Muscle of leg (tissue), 3 donors: ENCODE measurements at regions not wholly inside any gene's neighbourhood (a gene's known extent, or its start where the extent isn't known, plus 50 kb on each side); places are given as distances from the start of the nearest gene placed in this dataset.

ENCODE experiments used
- DNase-seq: peaks from one replicate; pipeline ENCODE4 v3.0.0; 2013
- H3K27ac ChIP-seq: one replicate; pipeline ENCODE4 v1.5.1; 2013; ENCODE audit warnings: mild to moderate bottlenecking, low read length, control low read depth
- H3K27me3 ChIP-seq: one replicate; pipeline ENCODE4 v1.6.1; 2013; ENCODE audit warnings: low read length; ENCODE audit not compliant: control insufficient read depth, insufficient read depth
- H3K36me3 ChIP-seq: one replicate; pipeline ENCODE4 v1.6.1; 2013; ENCODE audit warnings: low read length; ENCODE audit not compliant: control insufficient read depth, insufficient read depth
- H3K4me1 ChIP-seq: one replicate; pipeline ENCODE4 v1.6.1; 2013; ENCODE audit warnings: low read length; ENCODE audit not compliant: control insufficient read depth, insufficient read depth
- H3K4me3 ChIP-seq: one replicate; pipeline ENCODE4 v1.5.1; 2013; ENCODE audit warnings: low read length, control low read depth
- H3K9me3 ChIP-seq: replicated peaks from 2 replicates; pipeline ENCODE4 v1.6.1; 2013; ENCODE audit warnings: low read depth, low read length; ENCODE audit not compliant: control insufficient read depth
- WGBS: methylation state at CpG from one replicate; pipeline ENCODE4 v1.1.5; 2013; ENCODE audit warnings: missing lambda C conversion rate; ENCODE audit not compliant: insufficient coverage; 5-methylcytosine and 5-hydroxymethylcytosine counted together

GRCh38 chr6:8551386-8551785, 116.0 kb upstream of the SLC35B3 start:
- no peak overlapping the region for H3K4me3 ChIP-seq
- no peaks in the 10 kb centered on the region for H3K27me3 ChIP-seq
- no peak overlapping the region for H3K27ac ChIP-seq
- no peaks in the 10 kb centered on the region for H3K36me3 ChIP-seq
- no peaks in the 10 kb centered on the region for H3K4me1 ChIP-seq
- no peaks in the 10 kb centered on the region for H3K9me3 ChIP-seq
- no peak for DNase-seq
- 67% methylated on average over 1 of the region's 2 CpGs for WGBS

GRCh38 chr6:8549074-8549790, 113.9 kb upstream of the SLC35B3 start:
- Histone ChIP-seq H3K4me1 (no peaks in the 10 kb centered on the region), H3K9me3 (no peaks in the 10 kb centered on the region), H3K27ac (no peak overlapping the region), H3K36me3 (no peaks in the 10 kb centered on the region), H3K27me3 (no peaks in the 10 kb centered on the region), H3K4me3 (no peak overlapping the region)
- DNase-seq: peak; percentile 5
- WGBS: no CpG with 5 or more reads among the region's 6 CpGs

- WGBS: 58% methylated on average over 2 of the region's 7 CpGs
- H3K4me1 ChIP-seq: no peaks in the 10 kb centered on the region
- no peak overlapping the region for H3K27ac ChIP-seq
- no peak overlapping the region for H3K4me3 ChIP-seq
- DNase-seq: no peak
- no peaks in the 10 kb centered on the region for H3K36me3 ChIP-seq
- H3K9me3 ChIP-seq: no peaks in the 10 kb centered on the region
- H3K27me3 ChIP-seq: no peaks in the 10 kb centered on the region
Observed at GRCh38 chr6:8546496-8546895, 111.2 kb upstream of the SLC35B3 start.

GRCh38 chr6:8545336-8545735, 110.0 kb upstream of the SLC35B3 start:
- Histone ChIP-seq H3K27me3 (no peaks in the 10 kb centered on the region), H3K4me3 (no peak overlapping the region), H3K4me1 (no peaks in the 10 kb centered on the region), H3K9me3 (peaks cover 3% of the 10 kb centered on the region), H3K27ac (no peak overlapping the region), H3K36me3 (no peaks in the 10 kb centered on the region)
- WGBS: 63% methylated on average over 1 of the region's 1 CpG
- DNase-seq: no peak

- H3K27ac ChIP-seq: no peak overlapping the region
- no peaks in the 10 kb centered on the region for H3K27me3 ChIP-seq
- H3K4me1 ChIP-seq: no peaks in the 10 kb centered on the region
- H3K9me3 ChIP-seq: peaks cover 7% of the 10 kb centered on the region
- WGBS: no CpG with 5 or more reads among the region's 4 CpGs
- H3K4me3 ChIP-seq: no peak overlapping the region
- DNase-seq: no peak
- H3K36me3 ChIP-seq: no peaks in the 10 kb centered on the region
Observed at GRCh38 chr6:8543714-8544113, 108.4 kb upstream of the SLC35B3 start.

- Histone ChIP-seq H3K9me3 (peaks cover 7% of the 10 kb centered on the region), H3K27ac (no peak overlapping the region), H3K4me1 (no peaks in the 10 kb centered on the region), H3K36me3 (no peaks in the 10 kb centered on the region), H3K27me3 (no peaks in the 10 kb centered on the region), H3K4me3 (no peak overlapping the region)
- no peak for DNase-seq
Observed at GRCh38 chr6:8539453-8539852, 104.1 kb upstream of the SLC35B3 start.

- no peaks in the 10 kb centered on the region for H3K27me3 ChIP-seq
- 67% methylated on average over 3 of the region's 3 CpGs for WGBS
- H3K4me3 ChIP-seq: no peak overlapping the region
- peaks cover 7% of the 10 kb centered on the region for H3K9me3 ChIP-seq
- no peaks in the 10 kb centered on the region for H3K4me1 ChIP-seq
- no peaks in the 10 kb centered on the region for H3K36me3 ChIP-seq
- no peak for DNase-seq
- no peak overlapping the region for H3K27ac ChIP-seq
Observed at GRCh38 chr6:8536122-8536521, 100.8 kb upstream of the SLC35B3 start.

GRCh38 chr6:8535519-8535918, 100.2 kb upstream of the SLC35B3 start:
- WGBS: 35% methylated on average over 2 of the region's 3 CpGs

GRCh38 chr6:8530785-8531435, 95.6 kb upstream of the SLC35B3 start:
- Histone ChIP-seq H3K9me3 (no peaks in the 10 kb centered on the region), H3K27me3 (no peaks in the 10 kb centered on the region), H3K27ac (no peak overlapping the region), H3K36me3 (no peaks in the 10 kb centered on the region), H3K4me3 (no peak overlapping the region), H3K4me1 (no peaks in the 10 kb centered on the region)
- DNase-seq: no peak
- 40% methylated on average over 1 of the region's 12 CpGs for WGBS

More at GRCh38 chr6:8535519-8535918, 100.2 kb upstream of the SLC35B3 start:
- Histone ChIP-seq H3K27me3 (no peaks in the 10 kb centered on the region), H3K36me3 (no peaks in the 10 kb centered on the region), H3K9me3 (peaks cover 6% of the 10 kb centered on the region), H3K4me1 (no peaks in the 10 kb centered on the region), H3K4me3 (no peak overlapping the region), H3K27ac (no peak overlapping the region)
- no peak for DNase-seq

- Histone ChIP-seq H3K4me1 (no peaks in the 10 kb centered on the region), H3K9me3 (no peaks in the 10 kb centered on the region), H3K36me3 (no peaks in the 10 kb centered on the region), H3K27ac (no peak overlapping the region), H3K27me3 (no peaks in the 10 kb centered on the region), H3K4me3 (no peak overlapping the region)
- DNase-seq: no peak
- WGBS: no CpG with 5 or more reads among the region's 2 CpGs
Observed at GRCh38 chr6:8529250-8529649, 93.9 kb upstream of the SLC35B3 start.
